ENCODE measurements at regions not wholly inside any gene's neighbourhood (a gene's known extent, or its start where the extent isn't known, plus 50 kb on each side); places are given as distances from the start of the nearest gene placed in this dataset.

DNA sequence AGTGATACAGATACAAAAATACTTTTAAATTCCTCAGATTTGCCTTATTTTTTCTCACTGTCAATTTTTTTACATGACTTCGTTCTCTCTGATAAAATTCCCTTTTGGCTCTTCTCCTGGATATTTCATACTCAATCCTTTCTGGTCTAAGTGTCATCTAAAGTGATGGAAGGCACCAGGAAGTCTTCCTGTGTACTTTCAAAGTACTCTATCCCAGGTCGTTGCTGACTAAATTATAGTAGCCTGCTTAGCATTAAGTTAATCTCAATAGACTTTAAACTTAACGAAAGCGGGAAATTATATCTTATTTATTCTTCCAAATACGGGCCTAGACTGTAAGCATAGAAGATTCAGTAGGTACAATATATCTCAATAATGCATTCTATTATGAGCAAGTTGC is 67.8 kb downstream of the CASP12 start:
- DNase-seq (ENCODE audit: low read depth, low spot score), result no peak

DNA sequence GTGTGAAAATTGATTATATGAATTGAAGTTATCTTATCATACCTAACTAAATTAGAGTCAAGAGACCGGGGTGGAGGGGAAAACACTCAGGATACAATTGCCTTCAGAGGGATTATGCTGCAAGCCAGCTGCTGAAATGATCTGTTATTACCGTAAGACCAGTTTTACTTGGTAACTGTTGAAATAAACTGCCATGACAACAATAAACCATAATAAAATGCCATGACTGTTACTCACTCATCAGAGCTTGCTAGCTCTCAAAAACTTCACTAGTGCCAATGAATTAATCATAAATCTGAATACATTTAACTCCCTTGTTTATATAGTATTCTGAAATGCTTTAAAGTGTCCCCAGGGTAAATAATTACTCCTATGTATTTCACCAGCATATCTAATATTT is 68.2 kb downstream of the CASP12 start:
- DNase-seq (ENCODE audit: low read depth, low spot score), result no peak

DNA sequence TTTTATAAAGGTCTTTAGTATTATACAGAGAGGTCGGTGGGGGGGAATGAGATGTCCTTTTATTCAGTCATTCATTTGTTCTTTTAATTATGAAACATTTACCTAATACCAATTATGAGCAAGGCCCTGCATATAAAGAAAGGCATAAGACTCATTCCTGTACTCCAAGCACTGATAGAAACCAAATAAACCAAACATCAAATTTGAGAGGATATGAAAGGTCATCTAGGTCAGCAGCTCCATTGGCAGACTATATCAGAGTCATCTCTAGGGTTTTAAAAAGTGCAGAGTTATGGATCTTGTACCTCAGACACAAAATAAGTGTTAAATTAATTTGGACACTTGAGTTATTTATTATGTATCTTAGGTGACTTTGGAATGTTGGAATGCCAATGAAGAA is 71.5 kb downstream of the CASP12 start:
- no peak for DNase-seq (ENCODE audit: low read depth, low spot score)

DNA sequence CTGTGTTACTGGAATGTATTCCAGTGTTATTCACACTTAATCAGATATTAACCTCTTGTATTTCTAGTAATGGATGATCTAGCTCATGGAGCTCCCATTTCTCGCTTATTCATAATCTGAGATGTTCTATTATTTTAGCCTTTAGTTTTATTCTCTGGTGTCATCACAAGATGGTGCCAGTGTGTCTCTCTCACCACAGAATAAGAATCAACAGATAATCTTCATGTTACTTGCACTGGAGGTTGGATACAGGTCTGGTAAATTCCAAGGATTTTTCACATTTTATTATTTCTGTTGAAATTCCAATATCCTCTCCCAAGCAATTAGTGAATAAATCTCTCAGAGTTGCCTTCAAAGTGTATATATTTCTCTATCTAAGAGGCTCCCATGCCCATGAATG is 74.6 kb downstream of the CASP12 start:
- no peak for DNase-seq (ENCODE audit: low read depth, low spot score)

DNA sequence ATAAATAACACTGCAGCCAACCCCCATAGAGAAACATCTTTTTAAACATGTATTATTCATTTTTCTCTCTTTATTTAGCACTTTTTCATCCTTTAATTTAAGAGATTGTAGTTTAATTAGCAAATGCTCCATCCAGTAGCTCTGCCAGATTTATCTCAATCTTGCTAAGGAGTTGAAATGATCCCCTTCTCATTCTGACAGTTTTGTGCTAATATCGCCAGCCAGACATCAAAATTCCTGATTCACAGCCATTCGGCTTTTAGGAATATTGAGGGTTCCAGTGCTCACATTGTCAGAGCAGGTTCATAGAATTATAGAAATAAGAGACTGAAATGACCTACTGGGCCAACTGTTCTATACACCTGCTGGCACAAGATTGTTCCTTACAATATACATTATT is 77.8 kb downstream of the CASP12 start:
- DNase-seq (ENCODE audit: low read depth, low spot score), result no peak

DNA sequence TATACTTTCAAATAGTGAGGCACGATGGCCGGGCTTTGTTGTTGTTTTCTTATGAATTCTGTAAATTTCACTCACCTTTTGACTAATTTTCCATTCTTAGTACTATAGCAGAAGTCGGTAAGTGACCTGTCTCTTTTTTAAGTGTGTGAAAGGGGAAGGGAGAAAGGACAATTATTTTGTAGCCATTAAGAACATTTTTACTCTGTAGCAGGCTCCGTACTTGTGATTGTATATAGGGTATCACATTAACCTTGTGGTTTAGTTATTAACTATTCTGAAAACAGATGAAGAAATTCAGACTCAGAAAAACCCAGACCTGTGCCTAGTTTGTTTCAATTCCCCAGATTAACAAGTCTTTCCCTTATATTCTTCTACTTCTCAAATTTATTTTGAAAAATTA is 78.7 kb downstream of the CASP12 start:
- DNase-seq (ENCODE audit: low read depth, low spot score), result no peak

DNA sequence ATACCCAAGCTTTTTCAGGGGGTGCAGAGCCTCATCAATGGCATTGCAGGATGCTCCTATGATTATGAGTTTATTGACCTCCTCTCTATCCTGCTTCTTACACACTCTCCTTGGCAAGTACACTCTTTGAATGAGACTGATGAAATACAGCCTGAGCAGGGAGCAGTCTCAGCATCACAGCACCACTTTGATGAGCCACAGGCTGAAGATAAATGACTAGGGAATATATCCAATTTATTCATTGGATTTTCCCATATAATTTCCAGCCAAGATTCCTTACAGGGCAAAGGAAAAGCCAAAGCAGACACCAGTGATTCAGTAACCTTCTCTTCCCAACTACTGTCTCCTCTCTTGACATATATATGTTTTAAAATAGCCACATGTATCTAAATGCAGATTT is 79.2 kb downstream of the CASP12 start:
- DNase-seq (ENCODE audit: low read depth, low spot score), result no peak

DNA sequence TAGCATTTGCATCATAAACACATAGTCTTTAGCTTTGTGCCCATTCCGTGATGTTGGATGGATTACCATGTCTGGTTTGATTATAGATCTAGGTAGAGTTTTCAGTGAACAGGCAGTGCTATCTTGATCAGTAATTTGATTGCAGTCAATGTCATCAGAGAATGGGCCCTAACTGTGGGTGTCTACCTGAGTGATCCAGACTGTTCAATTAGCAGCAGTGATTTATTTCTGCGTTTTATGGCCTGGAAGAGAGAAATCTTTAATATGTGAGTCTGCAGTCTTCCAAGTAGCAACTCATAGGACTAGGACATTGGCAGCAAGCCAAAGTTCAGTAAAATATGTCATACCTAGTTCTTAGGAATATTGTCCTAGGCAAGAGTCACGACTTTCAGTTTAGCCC is 80.3 kb downstream of the CASP12 start:
- no peak for DNase-seq (ENCODE audit: low read depth, low spot score)

DNA sequence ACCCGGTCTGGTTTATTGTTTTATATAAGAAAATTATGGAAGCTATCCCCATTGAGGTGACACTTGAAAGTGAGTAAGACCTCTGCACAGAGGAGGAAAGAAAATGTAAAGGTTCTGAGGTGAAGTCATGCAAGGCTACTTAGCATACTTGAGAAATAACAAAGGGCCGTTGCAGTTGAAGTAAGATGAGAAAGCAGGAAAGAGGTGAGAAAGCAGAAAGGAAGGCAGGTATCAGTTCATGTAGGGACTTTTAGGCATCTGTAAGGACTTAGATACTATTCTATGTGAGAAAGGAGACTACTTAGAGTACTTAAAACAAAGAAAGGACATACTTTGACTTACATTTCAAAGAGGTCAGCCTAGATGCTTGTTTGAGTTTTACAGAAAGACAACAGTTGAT is 84.7 kb downstream of the CASP12 start:
- no peak for DNase-seq (ENCODE audit: low read depth, low spot score)

DNA sequence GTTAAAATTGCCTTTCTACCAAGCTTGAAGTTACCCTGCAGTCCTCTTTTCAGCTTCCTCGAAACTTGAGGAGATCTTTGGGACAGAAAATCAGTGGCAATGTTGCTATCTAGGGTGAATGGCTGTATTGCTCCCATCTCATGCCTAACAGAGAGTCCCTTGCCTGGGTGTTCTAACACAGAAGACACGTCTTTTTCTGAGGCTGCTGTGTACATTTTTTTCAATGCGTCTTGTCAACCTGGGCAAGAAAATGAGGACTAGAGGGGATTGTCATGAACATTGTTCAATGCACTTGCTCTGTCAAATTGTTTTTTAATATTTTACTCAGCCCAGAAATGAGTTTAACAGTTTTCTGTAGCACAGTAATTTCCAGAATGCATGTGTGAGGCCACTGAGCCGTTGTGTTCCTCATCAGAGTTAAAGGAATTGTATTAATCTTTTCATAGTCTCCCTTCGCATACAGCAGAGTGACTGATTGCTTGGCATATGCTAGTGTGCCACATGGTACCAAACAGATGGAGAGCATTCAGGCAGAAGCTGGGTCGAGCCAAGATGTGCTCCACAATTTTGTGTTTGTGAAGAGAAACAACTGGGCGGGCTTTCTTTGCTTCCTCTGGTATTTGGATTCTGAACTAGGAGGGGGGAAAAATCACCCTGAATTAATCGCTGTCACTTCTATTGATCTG is 86.0 kb downstream of the CASP12 start:
- no peak for DNase-seq (ENCODE audit: low read depth, low spot score)

DNA sequence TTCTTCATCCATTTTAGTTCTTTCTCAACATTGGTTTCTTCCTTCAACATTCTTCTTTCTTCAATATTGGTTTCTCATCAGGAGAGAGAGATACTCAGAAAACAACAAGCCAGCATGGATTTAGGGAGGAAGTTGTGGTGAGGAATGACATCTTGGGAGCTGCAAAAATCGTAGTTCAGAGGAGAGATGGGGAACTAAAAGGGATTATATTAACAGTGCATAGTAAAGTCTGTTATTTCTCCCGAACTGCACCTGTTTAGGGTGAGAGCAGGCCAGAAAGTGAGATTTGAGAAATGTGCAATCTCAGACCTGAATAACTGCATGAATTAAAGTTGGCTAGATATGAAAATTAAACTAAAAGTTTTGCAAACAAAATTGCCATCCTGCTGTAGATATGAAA is 94.5 kb downstream of the CASP12 start:
- DNase-seq (ENCODE audit: low read depth, low spot score), result no peak

DNA sequence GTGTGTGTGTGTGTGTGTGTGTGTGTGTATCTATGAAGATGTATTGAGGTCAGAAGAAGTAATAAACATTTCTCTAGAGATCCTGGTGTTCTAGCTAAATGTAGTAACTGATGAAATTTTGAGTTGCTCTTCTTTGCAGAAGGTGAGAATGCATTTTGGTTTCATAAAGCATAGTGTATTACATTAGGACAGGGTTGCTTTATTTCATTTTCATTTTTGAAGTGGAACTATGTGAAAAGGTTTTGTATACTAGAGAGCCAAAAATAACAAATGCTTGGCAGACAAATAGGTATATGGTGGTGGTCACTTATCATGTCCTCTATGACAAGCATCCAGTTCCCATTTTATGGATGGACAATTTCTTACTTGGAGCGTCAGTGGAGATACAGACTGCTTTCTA is 99.0 kb downstream of the CASP12 start:
- DNase-seq (ENCODE audit: low read depth, low spot score), result no peak

DNA sequence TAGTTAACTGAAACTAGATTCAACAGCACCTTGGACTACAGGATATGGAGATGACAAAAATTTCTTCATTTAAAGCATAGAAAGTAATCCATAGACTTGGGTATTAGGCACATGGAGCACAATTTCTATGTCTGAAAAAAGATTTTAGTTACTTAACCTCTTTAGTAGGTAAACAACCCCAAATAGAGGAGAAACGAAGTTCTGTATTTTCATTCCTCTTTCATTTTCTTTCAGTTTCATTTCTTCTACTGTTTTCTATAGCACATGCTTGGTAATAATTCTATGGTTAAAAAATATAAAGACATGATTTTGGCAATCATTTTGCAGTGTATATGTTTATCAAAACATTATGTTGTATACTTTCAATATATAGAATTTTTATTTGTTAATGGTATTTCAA is 99.5 kb downstream of the CASP12 start:
- DNase-seq (ENCODE audit: low read depth, low spot score), result no peak

DNA sequence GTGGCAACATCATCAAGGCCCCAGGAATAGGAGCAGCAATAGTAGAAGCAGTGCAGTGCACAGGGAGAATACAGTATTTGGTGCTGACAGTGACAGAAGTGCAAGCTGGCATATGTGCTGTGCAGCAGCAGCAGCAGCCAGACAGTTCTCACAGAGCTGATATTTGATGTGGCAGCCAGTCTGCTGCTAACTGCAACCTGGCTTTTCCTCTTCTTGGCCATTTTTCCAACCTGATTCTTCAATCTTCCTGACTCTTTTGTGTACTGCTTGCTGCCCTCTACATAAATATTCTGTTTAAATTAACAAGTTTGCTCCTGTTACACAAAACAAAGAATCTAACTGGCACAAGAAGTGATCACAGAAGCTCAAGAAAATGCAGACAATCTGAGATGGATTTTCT is 102.0 kb downstream of the CASP12 start:
- DNase-seq (ENCODE audit: low read depth, low spot score), result no peak

DNA sequence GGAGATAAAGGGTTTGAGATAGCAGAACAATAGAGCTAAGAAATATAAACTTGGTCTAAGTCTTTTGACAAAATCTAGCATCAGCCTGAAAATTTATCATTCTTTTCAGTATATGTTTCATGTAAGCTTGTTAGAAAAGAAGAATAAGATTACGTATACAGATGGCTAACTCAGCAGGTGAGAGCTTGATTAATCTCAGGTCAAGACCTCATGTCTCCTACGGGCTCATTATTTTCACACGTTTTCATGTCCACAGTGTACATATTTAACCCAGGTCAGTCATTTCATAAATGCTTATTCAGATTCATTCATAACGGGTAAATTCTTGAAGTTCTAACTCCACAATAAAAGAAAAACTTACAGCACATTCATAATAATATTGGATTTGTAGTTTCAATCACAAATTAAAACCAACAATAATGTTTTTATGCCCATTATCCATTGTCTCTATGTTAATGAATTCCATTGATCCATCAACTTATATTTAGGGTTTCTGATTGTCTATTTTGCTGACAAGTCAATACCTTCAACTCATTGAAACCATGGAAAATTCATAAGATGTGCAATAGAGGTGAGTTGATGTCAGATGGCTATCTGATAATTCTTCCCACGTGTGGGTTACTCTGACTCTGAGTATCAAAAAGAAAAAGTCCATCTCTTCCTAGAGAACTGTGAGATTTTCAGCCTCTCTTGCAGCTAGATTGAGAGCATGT is 102.6 kb downstream of the CASP12 start:
- no peak for DNase-seq (ENCODE audit: low read depth, low spot score)

DNA sequence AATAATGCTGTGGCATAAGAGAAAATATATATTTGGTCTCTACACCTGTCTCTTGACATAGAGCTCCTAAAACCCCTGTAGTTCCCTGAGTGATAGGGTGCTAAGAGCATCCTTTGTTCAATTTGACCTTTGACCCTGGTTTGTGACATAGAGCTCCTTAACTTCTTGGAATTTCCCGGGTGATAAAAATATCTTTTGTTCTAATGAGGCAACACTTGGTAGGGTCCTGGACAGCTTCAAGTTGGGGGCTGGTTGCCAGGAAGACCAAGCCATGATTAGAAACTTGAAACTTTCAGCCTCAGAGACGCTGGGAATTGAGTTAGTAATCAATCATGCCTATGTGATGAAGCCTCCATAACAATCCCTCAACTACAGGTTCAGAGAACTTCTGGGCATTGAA is 105.4 kb downstream of the CASP12 start:
- DNase-seq (ENCODE audit: low read depth, low spot score), result no peak

DNA sequence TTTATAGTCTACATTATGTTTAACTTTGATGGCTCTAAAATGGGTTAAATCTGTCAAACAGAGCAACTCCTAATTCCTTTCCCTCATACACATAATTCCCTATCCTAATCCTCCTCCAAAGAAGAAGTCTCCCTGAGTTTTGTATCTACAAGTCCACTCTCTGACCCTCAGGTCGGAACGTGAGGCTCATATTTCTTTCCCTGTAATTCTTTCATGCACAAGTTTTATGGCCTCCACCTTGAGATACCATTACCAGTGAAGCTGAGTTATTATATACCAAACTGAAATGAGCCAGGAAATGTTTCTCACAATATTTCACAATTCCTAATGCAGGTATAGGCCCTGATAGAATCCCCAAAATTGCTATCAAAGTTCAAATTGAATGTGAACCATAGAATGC is 106.4 kb downstream of the CASP12 start:
- no peak for DNase-seq (ENCODE audit: low read depth, low spot score)

DNA sequence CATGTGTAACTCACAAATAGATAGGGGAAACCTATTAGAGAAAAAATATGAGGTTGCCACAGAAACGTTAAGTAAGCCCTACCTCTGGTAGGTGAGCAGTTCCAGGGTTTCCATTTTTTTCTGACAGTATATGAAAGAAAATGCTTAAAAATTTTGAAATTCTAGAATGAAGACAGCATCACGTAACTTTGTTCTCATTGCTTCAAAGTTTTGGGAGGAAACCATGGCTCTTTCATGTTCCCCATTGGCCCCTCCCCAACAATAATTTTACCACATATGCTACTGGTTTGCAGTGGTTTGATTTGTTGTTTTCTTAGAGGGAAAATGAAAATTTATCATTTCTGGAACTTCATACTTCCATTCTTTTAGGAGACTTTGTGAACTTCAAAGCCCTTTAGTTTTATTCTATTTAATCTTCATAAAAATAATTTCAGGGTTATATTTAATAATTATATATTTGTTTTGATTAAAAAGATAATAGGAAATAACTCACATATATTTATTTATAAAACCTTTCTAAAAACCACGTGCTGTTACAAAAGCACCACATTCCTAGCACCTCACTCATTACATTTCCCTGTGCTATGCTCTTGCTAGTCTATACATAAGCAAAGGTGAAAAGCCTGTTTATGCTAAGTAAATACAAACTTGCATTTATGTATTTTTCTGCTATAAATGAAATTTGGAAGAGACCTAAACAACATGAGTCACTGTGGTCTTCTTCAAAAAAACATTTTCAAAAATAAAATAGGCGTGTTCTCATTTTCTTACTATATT is 113.4 kb downstream of the CASP12 start:
- DNase-seq (ENCODE audit: low read depth, low spot score), result no peak

DNA sequence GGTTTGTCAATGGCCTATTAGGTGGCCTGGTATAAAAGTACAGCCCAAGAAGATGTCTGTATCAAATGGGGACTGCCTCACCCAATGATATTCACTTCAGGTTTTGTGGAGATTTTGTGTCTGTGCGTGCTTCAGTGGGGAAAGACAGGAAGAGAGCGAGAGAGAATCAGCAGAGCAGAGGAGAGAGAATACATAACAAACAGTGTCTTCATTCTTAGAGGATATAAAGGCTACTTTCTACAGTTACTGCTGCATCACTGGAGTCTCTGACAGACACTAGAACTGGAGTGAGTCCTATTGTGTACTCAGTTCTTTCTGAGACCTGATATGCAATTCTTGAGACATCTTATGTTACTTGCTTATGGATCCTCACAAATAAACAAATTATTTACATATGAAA is 115.0 kb downstream of the CASP12 start:
- no peak for DNase-seq (ENCODE audit: low read depth, low spot score)

DNA sequence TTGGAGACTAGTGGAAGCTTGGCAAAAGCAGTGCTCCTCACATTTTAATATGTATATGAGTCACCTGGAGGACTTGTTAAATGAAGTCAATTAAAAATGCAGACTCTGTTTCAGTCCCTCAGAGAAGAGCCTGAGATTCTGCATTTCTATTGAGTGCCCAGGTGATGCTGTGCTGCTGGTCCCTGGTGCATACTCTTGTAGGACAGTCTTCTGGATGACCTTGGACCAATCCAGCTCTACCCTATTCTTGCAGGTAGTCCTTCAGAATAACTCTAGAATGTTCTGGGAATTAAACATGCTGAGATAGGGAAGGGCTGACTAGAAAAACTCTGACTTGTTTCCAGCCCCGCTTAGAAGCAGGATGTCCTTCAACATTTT is 115.9 kb downstream of the CASP12 start:
- no peak for DNase-seq (ENCODE audit: low read depth, low spot score)

DNA sequence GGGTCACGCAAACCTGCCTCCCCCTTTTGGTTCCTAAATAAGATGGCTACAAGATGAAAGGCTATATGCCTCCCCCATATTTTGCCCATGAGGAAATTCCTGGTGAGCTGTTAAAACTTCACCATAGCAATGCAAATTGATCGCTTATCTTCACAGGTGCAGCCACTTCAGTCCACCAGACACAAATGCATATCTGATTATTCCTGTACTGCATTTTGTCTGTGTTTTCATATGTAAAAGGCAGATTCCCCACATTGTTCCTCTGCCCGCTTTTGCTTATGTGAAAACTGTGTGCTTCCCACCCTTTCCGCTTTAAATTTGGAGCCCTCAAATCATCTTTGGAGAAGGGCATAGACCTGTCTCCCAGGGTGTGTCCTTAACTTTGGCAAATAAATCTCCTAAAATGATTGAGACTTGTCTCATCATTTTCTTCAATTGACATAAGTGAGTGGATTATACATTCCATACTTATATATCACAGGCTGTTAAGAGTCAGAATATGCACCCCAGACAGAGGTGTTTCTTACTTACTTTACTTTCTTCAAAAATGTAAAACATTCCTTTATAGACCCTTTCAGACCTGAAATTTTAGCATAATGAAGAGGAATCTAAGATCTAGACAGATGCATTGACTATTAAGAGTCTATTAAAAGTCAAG is 116.4 kb downstream of the CASP12 start:
- DNase-seq (ENCODE audit: low read depth, low spot score), result no peak

DNA sequence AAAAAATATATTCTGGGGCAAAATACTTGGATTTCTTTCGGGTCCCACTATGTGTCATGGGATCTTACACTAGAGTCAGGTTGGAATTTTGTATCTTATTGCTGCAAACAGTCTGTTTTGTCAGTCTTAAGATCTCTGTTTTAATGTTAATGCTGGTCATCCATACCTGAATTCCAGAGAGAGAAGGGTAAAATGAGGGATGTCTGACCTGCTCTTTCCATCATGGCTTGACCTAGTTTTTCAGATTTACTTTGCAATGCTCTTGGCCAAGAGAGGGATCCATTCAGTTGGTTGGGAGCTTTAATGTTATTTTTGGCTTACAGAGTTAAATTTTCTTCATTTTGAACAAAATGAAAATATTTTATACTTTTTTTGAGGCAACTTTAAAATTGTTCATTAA is 117.2 kb downstream of the CASP12 start:
- DNase-seq (ENCODE audit: low read depth, low spot score), result no peak

All from brain pericyte (primary cell).